ENCODE measurements at regions not wholly inside any gene's neighbourhood (a gene's known extent, or its start where the extent isn't known, plus 50 kb on each side); places are given as distances from the start of the nearest gene placed in this dataset.

DNA sequence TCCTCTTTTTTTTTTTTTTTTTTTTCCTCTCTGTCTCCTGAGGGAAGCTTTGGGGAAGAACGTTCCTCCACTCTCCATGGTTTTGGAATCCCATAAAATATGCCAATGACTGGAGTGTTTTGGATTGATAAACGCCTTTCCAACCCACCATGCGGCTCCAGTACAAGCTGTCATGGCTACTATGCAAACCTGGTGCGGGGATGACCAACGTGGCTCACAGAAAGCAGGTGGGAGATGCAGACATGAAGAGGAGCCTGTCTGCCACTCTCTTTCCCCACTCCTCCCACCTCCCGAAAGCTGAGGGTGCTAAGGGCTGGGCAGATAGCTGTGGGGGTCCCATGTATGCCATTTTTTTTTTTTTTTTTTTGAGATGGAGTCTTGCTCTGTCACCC lies 69.9 kb upstream of the SEC14L1 start:
- ChIA-PET POLR2A (no interaction called here), CTCF (interaction anchor here (2.9 to 23.8 kb wide), 4 partner anchors 12 to 203 kb away, joined by 8 to 541 read pairs (median 77); partner anchors contain the start of gene MGAT5B)
- H3K4me3 ChIP-seq (ENCODE audit: low read depth, low read length): no peak overlapping the region
- TF ChIP-seq, protein P1, sequence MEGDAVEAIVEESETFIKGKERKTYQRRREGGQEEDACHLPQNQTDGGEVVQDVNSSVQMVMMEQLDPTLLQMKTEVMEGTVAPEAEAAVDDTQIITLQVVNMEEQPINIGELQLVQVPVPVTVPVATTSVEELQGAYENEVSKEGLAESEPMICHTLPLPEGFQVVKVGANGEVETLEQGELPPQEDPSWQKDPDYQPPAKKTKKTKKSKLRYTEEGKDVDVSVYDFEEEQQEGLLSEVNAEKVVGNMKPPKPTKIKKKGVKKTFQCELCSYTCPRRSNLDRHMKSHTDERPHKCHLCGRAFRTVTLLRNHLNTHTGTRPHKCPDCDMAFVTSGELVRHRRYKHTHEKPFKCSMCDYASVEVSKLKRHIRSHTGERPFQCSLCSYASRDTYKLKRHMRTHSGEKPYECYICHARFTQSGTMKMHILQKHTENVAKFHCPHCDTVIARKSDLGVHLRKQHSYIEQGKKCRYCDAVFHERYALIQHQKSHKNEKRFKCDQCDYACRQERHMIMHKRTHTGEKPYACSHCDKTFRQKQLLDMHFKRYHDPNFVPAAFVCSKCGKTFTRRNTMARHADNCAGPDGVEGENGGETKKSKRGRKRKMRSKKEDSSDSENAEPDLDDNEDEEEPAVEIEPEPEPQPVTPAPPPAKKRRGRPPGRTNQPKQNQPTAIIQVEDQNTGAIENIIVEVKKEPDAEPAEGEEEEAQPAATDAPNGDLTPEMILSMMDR (IDR thresholded peaks at IDR 0.05; ENCODE audit: insufficient read depth, low read length, missing control alignments): no peak
- DNase-seq (ENCODE audit: low read depth, low spot score): no peak

DNA sequence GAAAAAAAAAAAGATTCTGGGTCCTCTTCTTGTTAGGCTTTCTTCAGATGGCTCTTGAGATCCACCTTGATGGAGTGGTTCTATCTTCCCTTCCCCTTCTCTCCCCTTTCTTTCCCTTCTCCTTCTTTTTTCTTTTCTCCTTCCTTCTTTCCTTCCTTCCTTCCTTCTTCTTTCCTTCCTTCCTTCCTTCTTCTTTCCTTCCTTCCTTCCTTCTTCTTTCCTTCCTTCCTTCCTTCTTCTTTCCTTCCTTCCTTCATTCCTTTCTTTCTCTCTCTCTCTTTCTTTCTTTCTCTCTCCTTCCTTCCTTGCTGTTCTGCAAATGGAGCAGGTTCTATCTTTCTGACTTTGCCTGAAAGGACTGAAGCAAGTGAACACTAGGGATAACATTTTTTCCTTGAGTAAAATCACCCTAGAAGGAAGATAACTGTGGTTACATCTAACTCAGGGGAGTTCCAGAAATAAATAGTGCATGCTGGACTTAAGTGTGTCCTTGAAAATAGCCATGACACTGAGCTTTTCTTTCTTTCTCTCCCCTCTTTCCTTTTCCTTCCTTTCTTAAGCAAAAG lies 68.8 kb upstream of the SEC14L1 start:
- CTCF ChIA-PET: interaction anchor here (0.7 to 8.0 kb wide), 5 partner anchors 8 to 204 kb away, joined by 3 to 115 read pairs (median 4); partner anchors contain the start of gene MGAT5B

DNA sequence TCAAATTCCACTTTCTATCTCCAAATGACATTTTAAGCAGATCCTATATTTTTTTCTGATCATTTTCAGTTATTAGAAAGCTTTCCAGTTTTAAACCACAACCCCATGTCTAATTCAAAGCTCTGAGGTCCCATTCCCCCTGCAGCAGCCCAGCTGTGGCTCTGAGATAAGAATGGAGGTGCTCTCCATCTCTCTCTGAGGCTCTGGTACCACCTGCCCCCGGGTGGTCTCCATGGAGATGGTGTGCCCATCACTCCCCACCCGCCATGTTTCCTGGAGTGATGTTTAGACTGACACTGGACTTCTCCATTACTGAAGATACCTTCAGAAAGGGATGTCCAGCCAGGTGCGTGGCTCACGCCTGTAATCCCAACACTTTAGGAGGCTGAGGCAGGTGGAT lies 68.1 kb upstream of the SEC14L1 start:
- ChIA-PET CTCF (interaction anchor here (0.7 to 1.5 kb wide), 4 partner anchors 9 to 205 kb away, joined by 3 to 5 read pairs (median 4); partner anchors contain the start of gene MGAT5B), POLR2A (no interaction called here)
- TF ChIP-seq, protein P1 (IDR thresholded peaks at IDR 0.05; ENCODE audit: insufficient read depth, low read length, missing control alignments): no peak
- H3K4me3 ChIP-seq (ENCODE audit: low read depth, low read length): no peak overlapping the region
- no peak for DNase-seq (ENCODE audit: low read depth, low spot score)

More for the DNA sequence above, 68.8 kb upstream of the SEC14L1 start:
- POLR2A ChIA-PET: no interaction called here
- TF ChIP-seq, protein P1 (IDR thresholded peaks at IDR 0.05; ENCODE audit: insufficient read depth, low read length, missing control alignments): no peak
- H3K4me3 ChIP-seq (ENCODE audit: low read depth, low read length): no peak overlapping the region
- no peak for DNase-seq (ENCODE audit: low read depth, low spot score)

DNA sequence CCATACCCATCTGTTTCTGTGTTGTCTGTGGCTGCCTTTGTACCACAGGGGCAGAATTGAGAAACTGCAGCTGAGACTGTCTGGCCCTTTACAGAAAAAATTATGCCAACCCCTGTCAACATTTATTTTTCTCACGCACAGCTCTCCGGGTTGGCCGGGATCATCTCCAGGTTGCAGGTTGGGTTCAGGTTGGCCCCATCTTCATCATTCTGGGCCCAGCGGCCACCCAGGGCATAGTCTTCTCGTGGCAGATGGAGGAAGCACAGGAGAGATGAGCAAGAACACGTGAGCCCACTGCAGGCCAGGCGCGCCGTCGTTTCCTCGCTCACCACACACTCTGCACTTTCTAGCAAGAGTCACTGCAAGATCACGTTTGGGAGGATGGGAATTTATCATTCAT lies 66.1 kb upstream of the SEC14L1 start:
- CTCF ChIA-PET: interaction anchor here (0.7 to 2.3 kb wide), 6 partner anchors 10 to 207 kb away, joined by 3 to 12 read pairs (median 4); no protein-coding TSS in a partner anchor
- TF ChIP-seq, protein P1 (IDR thresholded peaks at IDR 0.05; ENCODE audit: insufficient read depth, low read length, missing control alignments): no peak
- POLR2A ChIA-PET: no interaction called here
- no peak overlapping the region for H3K4me3 ChIP-seq (ENCODE audit: low read depth, low read length)
- DNase-seq (ENCODE audit: low read depth, low spot score): no peak

DNA sequence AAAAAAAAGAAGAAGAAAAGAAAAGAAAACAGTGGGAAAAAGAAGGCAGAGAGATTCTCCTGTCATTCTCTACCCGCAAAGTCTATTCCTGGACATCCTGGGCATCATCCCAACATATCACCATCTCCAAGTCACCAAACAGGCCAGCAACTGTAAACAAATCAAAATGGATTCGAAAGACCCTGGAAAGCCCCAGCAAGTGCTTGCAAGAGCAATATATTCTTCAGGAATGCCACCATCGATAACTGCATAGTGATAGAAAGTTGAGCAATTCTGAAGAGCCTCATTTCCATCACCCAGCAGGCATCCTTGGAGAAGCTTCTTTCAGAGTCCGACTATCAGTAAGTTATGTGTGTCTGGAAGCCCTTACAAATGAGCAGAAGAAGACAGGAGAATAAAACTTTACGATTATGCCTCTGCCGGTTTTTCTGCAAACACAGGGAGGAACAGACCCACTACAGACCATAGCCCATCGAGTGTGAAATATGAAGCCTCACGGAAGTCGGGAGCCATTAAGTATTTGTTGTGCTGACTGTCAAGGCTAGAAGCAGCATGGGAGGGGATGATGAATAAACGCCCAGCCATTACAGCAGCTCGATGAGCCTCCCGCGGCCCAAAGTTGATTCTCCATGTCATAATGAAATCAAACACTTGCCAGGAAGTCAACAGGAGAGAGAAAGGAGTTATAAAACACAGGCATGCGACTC lies 64.5 kb upstream of the SEC14L1 start:
- TF ChIP-seq, protein P1 (IDR thresholded peaks at IDR 0.05; ENCODE audit: insufficient read depth, low read length, missing control alignments): no peak
- ChIA-PET CTCF (interaction anchor here (0.6 to 4.0 kb wide), 5 partner anchors 9 to 267 kb away, joined by 3 to 42 read pairs (median 10); partner anchors contain the start of gene MGAT5B), POLR2A (no interaction called here)
- H3K4me3 ChIP-seq (ENCODE audit: low read depth, low read length): no peak overlapping the region
- DNase-seq (ENCODE audit: low read depth, low spot score): no peak

DNA sequence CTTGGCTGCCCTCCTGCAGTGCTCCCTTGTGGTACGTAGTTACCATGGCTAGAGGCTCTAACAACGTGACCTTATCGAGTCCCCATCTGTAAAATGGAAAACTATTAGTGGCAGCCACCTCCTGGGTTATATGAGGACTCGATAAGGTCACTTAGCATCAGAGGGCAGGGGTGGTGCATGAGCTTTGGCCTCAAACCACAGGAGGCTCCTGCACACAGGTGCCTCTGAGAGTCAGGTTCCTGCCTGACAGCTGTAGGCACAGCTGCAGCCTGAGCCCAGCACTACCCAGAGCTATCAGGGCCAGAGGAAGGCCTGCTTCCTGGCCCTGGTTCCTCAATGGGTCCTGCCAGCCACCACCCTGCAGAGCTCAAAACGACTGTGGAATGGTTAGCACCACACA lies 57.2 kb upstream of the SEC14L1 start:
- no peak for DNase-seq (ENCODE audit: low read depth, low spot score)
- TF ChIP-seq, protein P1 (IDR thresholded peaks at IDR 0.05; ENCODE audit: insufficient read depth, low read length, missing control alignments): no peak
- ChIA-PET CTCF (interaction anchor here (1.2 to 6.1 kb wide), 7 partner anchors 13 to 215 kb away, joined by 3 to 60 read pairs (median 6); partner anchors contain the start of gene MGAT5B), POLR2A (no interaction called here)
- no peak overlapping the region for H3K4me3 ChIP-seq (ENCODE audit: low read depth, low read length)

All from AG04449 (cell line).